ENCODE measurements at regions not wholly inside any gene's neighbourhood (a gene's known extent, or its start where the extent isn't known, plus 50 kb on each side); places are given as distances from the start of the nearest gene placed in this dataset.

GRCh38 chr12:65741656-65742017 lies 82.6 kb upstream of the HMGA2 start:
- TF ChIP-seq CTCF (IDR thresholded peaks at IDR 0.05 in 2 of 3, conservative IDR thresholded peaks at IDR 0.05 in 1 of 3; ENCODE audit: borderline replicate concordance in 1 of 3, insufficient read depth in 1 of 3, low read depth in 2 of 3, low read length in 2 of 3) (no peak), EZH2phosphoT487 (IDR thresholded peaks at IDR 0.05; ENCODE audit: borderline replicate concordance) (no peak), EZH2 (IDR thresholded peaks at IDR 0.05) (no peak), EGR1 (IDR thresholded peaks at IDR 0.05; ENCODE audit: low read depth) (no peak), YY1 (IDR thresholded peaks at IDR 0.05; ENCODE audit: extremely low read depth, insufficient replicate concordance, low read depth, low read length) (no peak), POLR2A (IDR thresholded peaks at IDR 0.05; ENCODE audit: borderline replicate concordance, extremely low read depth, insufficient read depth, insufficient read length) (no peak), ZNF274 (IDR thresholded peaks at IDR 0.05; ENCODE audit: low read depth, low read length) (no peak), POLR2AphosphoS5 (IDR thresholded peaks at IDR 0.05; ENCODE audit: low read depth, low read length) (no peak), SP1 (IDR thresholded peaks at IDR 0.05; ENCODE audit: low read depth) (no peak)

All from HCT116 (cell line).